Right atrium auricular region (tissue), 2 donors: ENCODE measurements at regions not wholly inside any gene's neighbourhood (a gene's known extent, or its start where the extent isn't known, plus 50 kb on each side); places are given as distances from the start of the nearest gene placed in this dataset.

Experiments used
- DNase-seq: peaks from one replicate; pipeline ENCODE4 v3.0.0-alpha.2; 2019; ENCODE audit warnings: low spot score
- H3K27ac ChIP-seq, 2 donors: fragments of 200-600 bp; sonication (generic); 1 replicate in 1 of 2; 2 replicates in 1 of 2; pipeline ENCODE4 v1.5.1; 2016 to 2019
- H3K27me3 ChIP-seq, 2 donors: fragments of 200-600 bp; sonication (generic); one replicate each; pipeline versions ENCODE4 v1.5.1 to v1.6.0; 2017 to 2019
- H3K36me3 ChIP-seq: fragments of 200-600 bp; sonication (generic); one replicate; pipeline ENCODE4 v1.5.1; 2016
- H3K4me1 ChIP-seq, 2 donors: fragments of 200-600 bp; sonication (generic); one replicate each; pipeline versions ENCODE4 v1.5.1 to v1.6.0; 2017 to 2019
- H3K4me3 ChIP-seq, 2 donors: fragments of 200-600 bp; sonication (generic); 1 replicate in 1 of 2; 2 replicates in 1 of 2; pipeline ENCODE4 v1.5.1; 2017 to 2019; ENCODE audit warnings: mild to moderate bottlenecking in 1 of 2, moderate library complexity in 1 of 2
- H3K9me3 ChIP-seq, 2 donors: fragments of 200-600 bp; sonication (generic); one replicate each; pipeline ENCODE4 v1.5.1; 2019
- CTCF ChIP-seq, 2 donors: fragments of 200-600 bp; sonication (generic); IDR thresholded peaks; one replicate each; pipeline ENCODE4 v1.5.1; 2019; ENCODE audit warnings: antibody characterized with exemption in 2 of 2

GRCh38 chr2:121148481-121148880 lies 136.5 kb downstream of the TFCP2L1 start:
- Histone ChIP-seq H3K4me3 (no peak overlapping the region), H3K9me3 (no peaks in the 10 kb centered on the region), H3K27me3 (no peaks in the 10 kb centered on the region), H3K4me1 (no peaks in the 10 kb centered on the region), H3K27ac (no peak overlapping the region), H3K36me3 (no peaks in the 10 kb centered on the region)
- DNase-seq, result no peak
- TF ChIP-seq CTCF (IDR thresholded peaks at IDR 0.05), result no peak

GRCh38 chr2:121149384-121149783 lies 135.6 kb downstream of the TFCP2L1 start:
- no peak for DNase-seq
- Histone ChIP-seq H3K4me1 (no peaks in the 10 kb centered on the region), H3K27me3 (no peaks in the 10 kb centered on the region), H3K36me3 (no peaks in the 10 kb centered on the region), H3K9me3 (no peaks in the 10 kb centered on the region), H3K27ac (no peak overlapping the region), H3K4me3 (no peak overlapping the region)
- no peak for TF ChIP-seq CTCF (IDR thresholded peaks at IDR 0.05)

DNA sequence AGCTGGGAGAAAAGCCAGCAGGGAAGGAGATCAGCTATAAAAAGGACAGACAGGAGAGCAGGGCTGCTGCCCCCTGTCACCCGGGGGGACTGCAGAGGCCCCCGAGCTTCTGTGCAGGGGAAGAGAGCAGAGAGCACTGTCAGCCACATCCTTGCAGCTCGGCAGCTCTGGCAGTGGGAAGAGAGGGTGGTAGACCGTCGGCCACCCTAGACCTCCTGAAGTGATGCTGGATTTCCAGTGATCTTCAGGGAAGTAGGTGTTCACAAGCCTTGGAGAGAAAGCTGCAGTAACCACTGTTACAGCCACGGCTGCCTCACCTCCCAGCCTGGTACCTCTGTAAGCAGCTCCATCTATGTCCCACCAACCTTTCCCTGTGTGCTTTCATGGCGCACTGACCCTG lies 134.9 kb downstream of the TFCP2L1 start:
- no peak overlapping the region for H3K4me3 ChIP-seq
- no peaks in the 10 kb centered on the region for H3K36me3 ChIP-seq
- DNase-seq, result no peak
- no peak overlapping the region for H3K27ac ChIP-seq
- no peaks in the 10 kb centered on the region for H3K27me3 ChIP-seq
- no peak for TF ChIP-seq CTCF (IDR thresholded peaks at IDR 0.05)
- H3K4me1 ChIP-seq, result no peaks in the 10 kb centered on the region
- H3K9me3 ChIP-seq, result no peaks in the 10 kb centered on the region

GRCh38 chr2:121150713-121151112 lies 134.3 kb downstream of the TFCP2L1 start:
- no peaks in the 10 kb centered on the region for H3K36me3 ChIP-seq
- H3K27me3 ChIP-seq, result no peaks in the 10 kb centered on the region

GRCh38 chr2:121151311-121152109 lies 133.5 kb downstream of the TFCP2L1 start:
- no peak for DNase-seq
- no peak for TF ChIP-seq CTCF (IDR thresholded peaks at IDR 0.05)
- H3K4me1 ChIP-seq, result no peaks in the 10 kb centered on the region
- no peaks in the 10 kb centered on the region for H3K9me3 ChIP-seq
- no peak overlapping the region for H3K27ac ChIP-seq
- H3K36me3 ChIP-seq, result no peaks in the 10 kb centered on the region
- no peaks in the 10 kb centered on the region for H3K27me3 ChIP-seq
- no peak overlapping the region for H3K4me3 ChIP-seq

More at GRCh38 chr2:121150713-121151112, 134.3 kb downstream of the TFCP2L1 start:
- DNase-seq, result no peak
- H3K27ac ChIP-seq, result no peak overlapping the region
- no peaks in the 10 kb centered on the region for H3K4me1 ChIP-seq
- no peak overlapping the region for H3K4me3 ChIP-seq
- H3K9me3 ChIP-seq, result no peaks in the 10 kb centered on the region
- TF ChIP-seq CTCF (IDR thresholded peaks at IDR 0.05), result no peak

DNA sequence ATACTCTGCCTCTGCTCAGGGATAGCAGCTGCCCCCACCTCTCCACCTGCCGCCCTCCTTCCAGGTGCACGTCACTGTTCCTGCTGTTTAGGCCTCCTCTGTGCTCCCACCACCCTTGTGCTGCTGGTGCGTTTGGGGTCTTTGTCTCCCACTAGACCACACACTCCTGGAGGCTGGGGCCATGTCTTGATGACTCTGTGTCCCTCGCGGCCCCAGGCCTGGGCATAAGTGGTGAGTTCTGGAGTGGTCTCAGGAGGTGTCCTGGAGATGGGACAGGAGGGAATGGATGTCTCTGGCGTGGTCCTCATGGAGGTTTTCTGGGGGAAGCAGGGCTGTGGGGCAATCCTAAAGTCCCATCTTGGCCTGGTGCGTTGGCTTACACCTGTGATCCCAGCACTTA lies 132.1 kb downstream of the TFCP2L1 start:
- H3K4me1 ChIP-seq, result no peaks in the 10 kb centered on the region
- no peak for DNase-seq
- H3K36me3 ChIP-seq, result no peaks in the 10 kb centered on the region
- peaks cover 0 to 7% of the 10 kb centered on the region in 2 donors for H3K9me3 ChIP-seq
- no peak overlapping the region for H3K27ac ChIP-seq
- TF ChIP-seq CTCF (IDR thresholded peaks at IDR 0.05), result no peak
- no peaks in the 10 kb centered on the region for H3K27me3 ChIP-seq
- H3K4me3 ChIP-seq, result no peak overlapping the region
